Sigmoid colon (tissue), 6 donors: ENCODE measurements at regions not wholly inside any gene's neighbourhood (a gene's known extent, or its start where the extent isn't known, plus 50 kb on each side); places are given as distances from the start of the nearest gene placed in this dataset.

ENCODE experiments used
- DNase-seq: peaks from one replicate; pipeline ENCODE4 v3.0.0-alpha.2; 2019
- H3K27ac ChIP-seq, 4 donors: fragments of 200-600 bp; sonication (generic); one replicate each; pipeline ENCODE4 v1.5.1; 2016 to 2019; ENCODE audit warnings: mild to moderate bottlenecking in 1 of 4
- H3K27me3 ChIP-seq, 3 donors: fragments of 200-600 bp; sonication (generic); one replicate each; pipeline ENCODE4 v1.5.1; 2019; ENCODE audit warnings: mild to moderate bottlenecking in 1 of 3
- H3K36me3 ChIP-seq, 4 donors: fragments of 200-600 bp; sonication (generic); one replicate each; pipeline ENCODE4 v1.5.1; 2016 to 2019
- H3K4me1 ChIP-seq, 4 donors: fragments of 200-600 bp; sonication (generic); one replicate each; pipeline ENCODE4 v1.5.1; 2017 to 2019
- H3K4me3 ChIP-seq, 4 donors: fragments of 200-600 bp; sonication (generic); one replicate each; pipeline ENCODE4 v1.5.1; 2017 to 2019; ENCODE audit warnings: mild to moderate bottlenecking in 2 of 4, moderate library complexity in 1 of 4
- H3K9me3 ChIP-seq, 4 donors: fragments of 200-600 bp in 3 of 4; sonication (generic) in 3 of 4; one replicate each; pipeline versions ENCODE4 v1.5.1 to v1.6.1; 2013 to 2019
- CTCF ChIP-seq, 4 experiments: fragments of 450-650 bp in 3 of 4; fragments of 200-600 bp in 1 of 4; IDR thresholded peaks; one replicate each; pipeline ENCODE4 v1.5.1; 2016 to 2019; ENCODE audit warnings: antibody characterized with exemption in 4 of 4, mild to moderate bottlenecking in 3 of 4, moderate library complexity in 2 of 4
- EP300 ChIP-seq, 4 donors: sonication (generic); formaldehyde crosslinking; IDR thresholded peaks; one replicate each; pipeline ENCODE4 v1.6.1; 2017; ENCODE audit warnings: antibody characterized with exemption in 4 of 4
- POLR2A ChIP-seq, 2 donors: fragments of 450-650 bp; IDR thresholded peaks; one replicate each; pipeline ENCODE4 v1.6.1; 2016; ENCODE audit warnings: antibody characterized with exemption in 2 of 2, mild to moderate bottlenecking in 2 of 2, moderate library complexity in 2 of 2
- POLR2AphosphoS5 ChIP-seq, 4 donors: sonication (generic); formaldehyde crosslinking; IDR thresholded peaks; one replicate each; pipeline ENCODE4 v1.6.1; 2017; ENCODE audit warnings: antibody characterized with exemption in 4 of 4
- WGBS, 2 donors: extraction: QIAGEN DNeasy Blood & Tissue Kit; methylation state at CpG; one replicate each; pipeline ENCODE4 v1.1.7; 2013; 5-methylcytosine and 5-hydroxymethylcytosine counted together
- intact Hi-C: fragments of 100-400 bp; cut with DNase I; formaldehyde crosslinking; loops from one replicate; pipeline ENCODE4 v1.15.1; 2023
- donor health status: healthy with polysubstance abuse.
- donor health status: healthy.

- Histone ChIP-seq H3K27ac (no peak overlapping the region), H3K4me1 (no peaks in the 10 kb centered on the region), H3K9me3 (no peaks in the 10 kb centered on the region), H3K36me3 (no peaks in the 10 kb centered on the region), H3K27me3 (no peaks in the 10 kb centered on the region), H3K4me3 (no peak overlapping the region)
- no peak for TF ChIP-seq CTCF (IDR thresholded peaks at IDR 0.05)
- no peak for TF ChIP-seq POLR2A (IDR thresholded peaks at IDR 0.05)
- TF ChIP-seq POLR2AphosphoS5 (IDR thresholded peaks at IDR 0.05): no peak
- TF ChIP-seq EP300 (IDR thresholded peaks at IDR 0.05): no peak
- no peak for DNase-seq
- intact Hi-C loops: no loop called here
- WGBS, 2 donors: 62 to 75% methylated on average over 2 of the region's 2 CpGs
These were observed 140.1 kb upstream of the SPACA1 start for GRCh38 chr6:87907521-87907920.

GRCh38 chr6:87905101-87905641, 142.5 kb upstream of the SPACA1 start:
- intact Hi-C loops: no loop called here
- TF ChIP-seq POLR2AphosphoS5 (IDR thresholded peaks at IDR 0.05): no peak
- TF ChIP-seq POLR2A (IDR thresholded peaks at IDR 0.05): no peak
- no peak for TF ChIP-seq EP300 (IDR thresholded peaks at IDR 0.05)
- TF ChIP-seq CTCF (IDR thresholded peaks at IDR 0.05): no peak
- no peaks in the 10 kb centered on the region for H3K36me3 ChIP-seq
- no peak for DNase-seq
- no peak overlapping the region for H3K4me3 ChIP-seq
- H3K27me3 ChIP-seq: no peaks in the 10 kb centered on the region
- no peak overlapping the region for H3K27ac ChIP-seq
- no peaks in the 10 kb centered on the region for H3K4me1 ChIP-seq
- 65 to 79% methylated on average over 2 of the region's 2 CpGs for WGBS, 2 donors
- no peaks in the 10 kb centered on the region for H3K9me3 ChIP-seq

- Histone ChIP-seq H3K27me3 (no peaks in the 10 kb centered on the region), H3K4me3 (no peak overlapping the region), H3K9me3 (no peaks in the 10 kb centered on the region), H3K27ac (no peak overlapping the region), H3K36me3 (no peaks in the 10 kb centered on the region), H3K4me1 (no peaks in the 10 kb centered on the region)
- DNase-seq: no peak
- intact Hi-C loops: no loop called here
- no peak for TF ChIP-seq POLR2A (IDR thresholded peaks at IDR 0.05)
- no peak for TF ChIP-seq CTCF (IDR thresholded peaks at IDR 0.05)
- TF ChIP-seq POLR2AphosphoS5 (IDR thresholded peaks at IDR 0.05): no peak
- TF ChIP-seq EP300 (IDR thresholded peaks at IDR 0.05): no peak
These were observed 143.6 kb upstream of the SPACA1 start for GRCh38 chr6:87904011-87904410.

- Histone ChIP-seq H3K9me3 (no peaks in the 10 kb centered on the region), H3K27me3 (no peaks in the 10 kb centered on the region), H3K27ac (no peak overlapping the region), H3K4me1 (no peaks in the 10 kb centered on the region), H3K4me3 (no peak overlapping the region), H3K36me3 (no peaks in the 10 kb centered on the region)
- TF ChIP-seq POLR2AphosphoS5 (IDR thresholded peaks at IDR 0.05) (no peak), CTCF (IDR thresholded peaks at IDR 0.05) (no peak), EP300 (IDR thresholded peaks at IDR 0.05) (no peak)
- DNase-seq: no peak
- 88 to 91% methylated on average over 12 of the region's 12 CpGs for WGBS, 2 donors
- intact Hi-C loops: no loop called here
These were observed 144.3 kb upstream of the SPACA1 start for GRCh38 chr6:87903323-87903722.

- DNase-seq: no peak
- Histone ChIP-seq H3K27me3 (no peaks in the 10 kb centered on the region), H3K4me3 (no peak overlapping the region), H3K9me3 (no peaks in the 10 kb centered on the region), H3K27ac (no peak overlapping the region), H3K4me1 (peaks cover 0 to 4% (median 1%) of the 10 kb centered on the region in 4 donors), H3K36me3 (no peaks in the 10 kb centered on the region)
- intact Hi-C loops: no loop called here
- TF ChIP-seq CTCF (IDR thresholded peaks at IDR 0.05) (no peak), EP300 (IDR thresholded peaks at IDR 0.05) (no peak), POLR2AphosphoS5 (IDR thresholded peaks at IDR 0.05) (no peak), POLR2A (IDR thresholded peaks at IDR 0.05) (no peak)
These were observed 145.3 kb upstream of the SPACA1 start for GRCh38 chr6:87902383-87902782.
